ENCODE measurements at regions not wholly inside any gene's neighbourhood (a gene's known extent, or its start where the extent isn't known, plus 50 kb on each side); places are given as distances from the start of the nearest gene placed in this dataset.
"Not testable (repeated sequence)": the region's sequence is repeated elsewhere in the genome, so short reads cannot be mapped to it uniquely, and the experiment has no call there.

DNA sequence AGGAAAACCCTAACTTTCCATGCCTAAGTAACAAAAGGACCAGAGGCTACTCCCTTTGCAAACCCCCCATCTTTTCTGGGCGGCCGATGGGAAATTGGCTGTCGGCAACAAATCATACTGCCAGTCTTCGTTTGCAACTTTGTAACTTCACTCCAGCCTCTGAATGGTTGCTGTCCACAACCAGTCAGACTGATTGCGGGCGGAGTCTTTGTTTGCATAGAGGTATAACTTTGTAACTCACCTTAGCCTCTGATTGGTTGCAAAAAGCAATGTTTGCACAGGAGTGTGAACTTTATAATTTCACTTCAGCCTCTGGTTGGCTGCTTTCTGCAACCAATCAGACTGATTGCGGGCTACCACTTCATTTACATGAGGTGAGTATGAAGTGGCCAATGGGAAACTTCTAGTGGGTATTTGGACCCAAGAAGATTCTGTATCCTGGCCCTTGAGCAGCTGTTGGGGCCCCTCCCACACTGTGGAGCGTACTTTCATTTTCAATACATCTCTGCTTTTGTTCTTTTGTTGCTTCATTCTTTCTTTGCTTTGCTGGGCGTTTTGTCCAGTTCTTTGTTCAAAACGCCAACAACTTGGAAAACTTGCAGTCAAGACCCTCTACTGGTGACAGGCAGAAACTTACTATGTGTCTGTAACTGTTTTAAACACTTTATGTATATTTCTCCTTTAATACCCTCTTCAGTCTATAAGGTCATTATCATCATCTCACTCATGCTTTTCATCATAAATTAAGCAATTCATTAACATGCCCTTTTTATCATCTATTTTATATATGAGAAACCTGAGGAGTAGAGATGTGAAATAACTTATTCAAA, 55.8 kb upstream of the PPP1R12A start:
- not testable (repeated sequence) for DNase-seq

DNA sequence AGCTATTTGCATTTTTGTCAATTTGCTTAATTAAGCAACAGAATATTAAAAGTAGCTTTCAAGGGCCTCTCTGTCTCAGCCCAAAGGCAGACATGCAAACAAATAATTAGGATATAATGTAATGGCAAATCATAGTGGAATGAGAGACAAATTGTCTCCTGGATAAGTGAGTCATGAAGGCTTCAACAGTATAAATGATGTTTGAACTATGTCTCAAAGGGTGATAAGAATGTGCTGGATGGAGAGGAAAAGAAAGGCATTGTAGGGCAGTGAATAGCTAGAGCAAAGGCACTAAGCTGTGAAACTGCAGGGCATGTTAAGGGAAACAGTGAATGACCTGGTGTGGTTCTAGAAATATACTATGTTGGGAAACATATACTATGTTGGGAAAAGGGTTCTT, 53.5 kb upstream of the PPP1R12A start:
- no peak for DNase-seq

DNA sequence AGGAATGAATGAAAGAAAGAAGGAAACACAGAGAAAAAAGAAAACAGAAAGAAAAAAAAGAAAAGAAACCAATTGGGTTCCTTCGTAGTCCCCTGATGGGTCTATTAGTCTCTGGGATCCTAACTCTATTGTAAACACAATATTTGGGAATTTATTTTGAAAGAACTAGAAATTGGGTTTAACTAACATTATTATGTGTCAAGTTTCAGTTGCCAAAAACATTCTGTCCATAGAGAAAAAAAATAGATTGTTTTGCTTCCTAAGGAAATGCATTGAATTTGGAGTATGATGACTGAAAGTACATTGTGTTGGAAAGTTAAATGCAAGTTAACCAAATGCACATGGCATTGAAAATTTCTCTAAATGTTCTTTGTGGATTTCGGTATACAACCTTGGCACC, 52.8 kb upstream of the PPP1R12A start:
- no peak for DNase-seq

All from stimulated activated CD4-positive, alpha-beta T cell treated with anti-CD3 and anti-CD28 coated beads, Interleukin-1b, Interleukin-23, amount 100 ng/mL, for 48 hours (primary cell).